ENCODE measurements at regions not wholly inside any gene's neighbourhood (a gene's known extent, or its start where the extent isn't known, plus 50 kb on each side); places are given as distances from the start of the nearest gene placed in this dataset.
"Not testable (repeated sequence)": the region's sequence is repeated elsewhere in the genome, so short reads cannot be mapped to it uniquely, and the experiment has no call there.

DNA sequence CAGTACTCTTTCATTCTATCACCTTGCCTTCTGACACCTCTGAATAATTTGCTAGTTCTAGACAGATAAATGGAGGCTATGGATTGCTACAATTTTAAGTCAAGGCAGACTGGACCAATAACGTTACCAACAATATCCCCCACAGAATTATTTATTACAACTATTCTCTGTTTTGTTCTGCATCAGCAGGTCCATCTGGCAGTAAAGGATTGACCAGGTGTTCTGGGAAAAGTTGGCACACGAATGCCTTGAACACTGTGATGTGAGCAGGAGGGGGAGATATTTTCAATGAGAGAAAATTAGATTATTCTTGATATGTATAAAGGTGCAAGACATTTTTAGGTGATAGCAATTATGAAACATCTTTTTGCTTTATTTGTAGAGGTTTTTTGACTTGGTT, 718.8 kb upstream of the TMPRSS15 start:
- DNase-seq: no peak

DNA sequence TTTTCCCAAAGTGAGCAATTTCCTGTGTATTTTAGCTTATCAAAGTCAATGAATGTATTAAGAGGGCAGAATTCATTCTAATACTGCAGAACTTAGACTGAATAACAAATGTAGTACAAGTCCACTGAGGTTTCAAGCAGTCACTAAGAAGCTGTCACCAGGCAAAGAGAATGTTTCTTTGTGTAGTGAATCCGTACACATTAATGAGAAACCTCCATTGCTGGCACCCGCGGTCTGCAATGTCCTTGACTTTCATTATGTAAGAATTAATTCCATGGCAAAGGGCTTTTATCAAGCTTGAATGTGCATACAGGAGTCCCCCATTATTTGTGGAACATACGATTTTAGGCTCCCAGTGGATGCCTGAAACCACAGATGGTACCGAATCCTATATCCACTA, 719.5 kb upstream of the TMPRSS15 start:
- DNase-seq: no peak

- no peak for DNase-seq
Measured at GRCh38 chr21:19123525-19123924, 719.9 kb upstream of the TMPRSS15 start.

DNA sequence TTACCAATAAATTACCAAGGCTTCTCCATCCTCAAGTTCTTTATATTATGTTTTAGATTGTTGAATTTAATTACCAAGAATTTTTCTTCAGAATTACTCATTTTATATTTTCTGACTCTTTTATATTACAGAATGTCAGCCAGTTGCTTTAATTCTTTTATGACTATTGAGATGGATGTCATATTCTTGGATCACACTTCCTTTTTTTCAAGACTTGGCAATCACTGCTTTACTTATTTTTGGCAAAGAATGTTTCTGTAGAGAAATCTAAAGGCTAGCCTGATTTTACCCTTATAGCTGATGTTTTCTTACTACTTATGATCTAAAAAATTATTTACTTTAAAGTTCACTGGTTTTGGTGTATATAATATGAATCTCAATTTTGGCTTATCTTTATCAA, 721.1 kb upstream of the TMPRSS15 start:
- no peak for DNase-seq

GRCh38 chr21:19130379-19131028, 726.9 kb upstream of the TMPRSS15 start:
- no peak for DNase-seq

DNA sequence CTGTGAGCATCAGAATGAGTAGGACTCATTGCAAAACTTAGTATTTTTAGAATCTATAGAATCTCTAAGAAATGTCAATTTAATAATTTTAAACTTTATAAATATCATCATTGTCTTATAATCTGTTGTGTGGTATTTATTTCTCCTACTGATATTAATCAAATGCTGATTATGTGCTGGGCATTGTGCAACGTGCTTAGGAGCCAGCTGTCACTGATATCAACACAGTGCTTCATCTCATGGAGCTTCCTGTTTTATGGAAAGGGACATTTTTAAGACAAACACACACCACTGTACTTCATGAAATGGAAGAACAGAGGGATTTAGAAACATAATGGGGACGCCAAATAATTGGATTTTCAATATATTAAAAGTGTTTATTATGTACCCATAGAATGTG, 737.9 kb upstream of the TMPRSS15 start:
- no peak for DNase-seq

- no peak for DNase-seq
Measured at GRCh38 chr21:19145682-19146293, 742.2 kb upstream of the TMPRSS15 start.

DNA sequence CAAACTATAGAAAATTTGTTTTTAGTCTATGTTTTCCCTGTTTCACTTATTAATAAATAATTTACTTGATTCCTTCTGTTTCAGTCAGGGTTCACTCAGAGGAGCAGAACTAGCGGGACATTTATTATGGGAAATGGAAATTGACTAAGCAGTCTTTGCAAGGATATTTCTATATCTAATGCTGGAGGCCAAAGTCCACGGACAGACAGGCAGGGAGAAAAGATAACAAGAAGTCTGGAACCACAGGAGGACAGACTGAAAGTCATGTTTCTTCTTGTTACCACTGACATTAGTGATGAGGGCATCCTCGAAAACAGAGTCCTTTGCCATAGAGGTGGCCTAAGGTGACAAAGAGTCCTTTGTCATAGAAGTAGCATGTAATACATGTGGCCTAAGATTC, 744.5 kb upstream of the TMPRSS15 start:
- no peak for DNase-seq

GRCh38 chr21:19171585-19171984, 768.0 kb upstream of the TMPRSS15 start:
- no peak for DNase-seq

DNA sequence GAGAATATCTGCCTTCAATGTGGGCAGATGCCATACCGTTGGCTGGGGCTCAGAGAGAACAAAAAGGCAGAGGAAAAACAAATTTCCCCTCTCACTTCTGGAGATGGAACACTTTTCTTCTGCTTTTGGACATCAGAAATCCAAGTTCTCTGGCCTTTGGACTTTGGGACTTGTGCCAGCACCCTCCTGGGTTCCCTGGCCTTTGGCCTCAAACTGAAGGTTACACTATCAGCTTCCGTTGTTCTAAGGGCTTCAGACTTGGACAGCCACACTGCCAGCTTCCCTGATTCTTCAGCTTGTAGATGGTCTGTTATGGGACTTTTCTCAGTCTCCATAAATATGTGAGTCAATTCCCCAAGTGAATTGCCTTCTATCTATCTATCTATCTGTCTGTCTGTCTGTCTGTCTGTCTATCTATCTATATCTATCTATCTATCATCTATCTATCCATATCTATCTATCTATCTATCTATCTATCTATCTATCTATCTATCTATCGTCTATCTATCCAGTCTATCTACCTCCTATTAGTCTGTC, 778.1 kb upstream of the TMPRSS15 start:
- no peak for DNase-seq

GRCh38 chr21:19197950-19198349, 794.4 kb upstream of the TMPRSS15 start:
- DNase-seq: no peak

DNA sequence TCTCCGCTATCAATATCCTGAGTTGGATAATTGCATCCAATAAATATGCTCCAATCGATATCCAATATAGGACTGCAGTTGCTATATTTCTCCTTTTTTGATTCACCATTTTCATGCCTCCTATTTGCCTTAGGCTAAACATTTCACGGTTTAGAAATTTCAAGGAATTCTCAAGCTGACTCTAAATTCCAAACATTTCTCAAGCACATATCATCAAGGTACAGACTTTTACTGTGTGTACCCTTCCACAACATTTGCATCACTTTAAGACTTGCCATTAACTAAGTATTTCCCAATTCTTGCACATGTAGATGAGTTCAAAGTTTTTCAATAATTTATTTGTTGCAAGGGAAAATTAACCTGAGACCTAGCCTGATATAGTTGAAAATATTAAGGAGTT, 795.2 kb upstream of the TMPRSS15 start:
- DNase-seq: no peak

DNA sequence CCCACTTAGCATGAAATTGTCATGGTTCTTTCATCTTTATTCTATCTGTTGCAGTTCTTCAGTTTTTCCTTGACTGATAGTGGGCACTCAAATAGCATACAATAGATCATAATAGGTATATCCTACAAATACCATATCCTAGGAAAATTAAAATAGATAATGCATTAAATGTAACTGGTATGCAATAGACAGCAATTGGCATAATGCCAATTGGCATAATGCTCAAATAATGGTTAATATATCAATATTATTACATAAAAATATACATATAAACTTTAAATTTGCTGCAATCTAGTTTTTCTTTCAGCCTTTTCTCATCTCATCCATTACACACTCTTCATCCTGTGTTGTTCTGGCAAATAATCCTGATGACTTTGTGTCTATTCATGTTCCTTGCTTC, 814.6 kb upstream of the TMPRSS15 start:
- no peak for DNase-seq

GRCh38 chr21:19224090-19224489, 820.5 kb upstream of the TMPRSS15 start:
- DNase-seq: no peak

- DNase-seq: no peak
Measured at GRCh38 chr21:19228226-19228625, 824.6 kb upstream of the TMPRSS15 start.

- DNase-seq: not testable (repeated sequence)
Measured at GRCh38 chr21:19233841-19234240, 830.3 kb upstream of the TMPRSS15 start.

GRCh38 chr21:19236209-19236608, 832.6 kb upstream of the TMPRSS15 start:
- no peak for DNase-seq

DNA sequence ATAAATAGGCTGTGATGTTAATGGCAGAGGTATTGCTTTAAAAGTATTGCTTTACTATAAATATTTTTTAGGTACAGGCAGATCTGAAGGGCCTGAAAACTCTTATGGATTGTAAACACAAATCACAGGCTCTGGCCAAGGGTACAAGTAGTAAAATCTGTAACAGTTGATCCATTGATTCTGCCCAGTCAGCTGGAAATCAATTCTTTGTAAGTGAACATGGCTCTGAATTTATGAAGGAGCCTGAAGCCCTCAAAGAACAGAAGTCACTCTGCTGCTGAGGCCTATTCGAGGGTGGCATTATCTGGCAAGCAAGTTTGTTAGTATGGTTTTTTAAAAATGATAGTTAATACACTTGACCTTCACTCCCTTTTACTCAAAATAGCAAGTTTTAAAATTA, 834.0 kb upstream of the TMPRSS15 start:
- DNase-seq: no peak

GRCh38 chr21:19239696-19240095, 836.1 kb upstream of the TMPRSS15 start:
- DNase-seq: no peak

GRCh38 chr21:19244502-19245187, 841.1 kb upstream of the TMPRSS15 start:
- no peak for DNase-seq

DNA sequence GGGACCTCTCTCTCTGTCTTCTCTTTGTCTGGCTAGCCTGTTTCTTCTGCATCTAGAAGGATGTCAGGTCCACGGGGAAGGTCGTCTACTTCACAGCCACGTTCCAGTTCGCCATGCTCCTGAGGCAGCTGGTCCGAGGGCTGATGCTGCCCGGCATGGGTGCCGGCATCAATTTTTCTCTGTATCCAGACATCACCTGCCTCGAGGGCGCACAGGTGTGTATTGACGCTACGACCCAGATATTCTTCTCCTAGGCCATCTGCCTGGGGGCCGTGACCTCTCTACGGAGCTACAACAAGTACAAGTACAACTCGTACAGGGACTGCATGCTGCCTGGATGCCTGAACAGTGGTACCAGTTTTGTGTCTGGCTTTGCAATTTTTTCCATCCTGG, 841.6 kb upstream of the TMPRSS15 start:
- DNase-seq: no peak

GRCh38 chr21:19246018-19246417, 842.4 kb upstream of the TMPRSS15 start:
- no peak for DNase-seq

- DNase-seq: no peak
Measured at GRCh38 chr21:19256934-19257660, 853.5 kb upstream of the TMPRSS15 start.

Data from GOT3 (cell line).